BLaER1 treated with 17β-estradiol and CSF1 and Interleukin-3, amounts not matched to agents 10 nM and 100 nM (cell line): ENCODE measurements at regions not wholly inside any gene's neighbourhood (a gene's known extent, or its start where the extent isn't known, plus 50 kb on each side); places are given as distances from the start of the nearest gene placed in this dataset.

Experiments
- H3K27ac ChIP-seq, 11 experiments: shearing (Covaris generic); formaldehyde crosslinking; 2 replicates each; pipeline ENCODE4 v1.8.1; 2022
- H3K27me3 ChIP-seq, 11 experiments: shearing (Covaris generic); formaldehyde crosslinking; 2 replicates each; pipeline ENCODE4 v1.8.1; 2022
- H3K36me3 ChIP-seq, 11 experiments: shearing (Covaris generic); formaldehyde crosslinking; 2 replicates each; pipeline ENCODE4 v1.8.1; 2022
- H3K4me1 ChIP-seq, 10 experiments: shearing (Covaris generic); formaldehyde crosslinking; 2 replicates each; pipeline ENCODE4 v1.8.1; 2022
- H3K4me2 ChIP-seq, 11 experiments: shearing (Covaris generic); formaldehyde crosslinking; 2 replicates each; pipeline ENCODE4 v1.8.1; 2022
- H3K4me3 ChIP-seq, 10 experiments: shearing (Covaris generic); formaldehyde crosslinking; 2 replicates each; pipeline ENCODE4 v1.8.1; 2022
- H3K9ac ChIP-seq, 11 experiments: shearing (Covaris generic); formaldehyde crosslinking; 2 replicates each; pipeline ENCODE4 v1.8.1; 2022
- H3K9me3 ChIP-seq, 11 experiments: shearing (Covaris generic); formaldehyde crosslinking; replicated peaks in 1 of 11; 2 replicates each; pipeline ENCODE4 v1.8.1; 2022
- H4K20me1 ChIP-seq, 11 experiments: shearing (Covaris generic); formaldehyde crosslinking; 2 replicates each; pipeline ENCODE4 v1.8.1; 2022
- Cebpa-rat ChIP-seq, 11 experiments: shearing (Covaris generic); IDR thresholded peaks; 2 replicates each; pipeline ENCODE4 v1.8.1; 2022

GRCh38 chr5:89471115-89471514 is 588.1 kb upstream of the MEF2C start:
- TF ChIP-seq Cebpa-rat (IDR thresholded peaks at IDR 0.05), result no peak
- Histone ChIP-seq H3K27ac (no peak overlapping the region), H3K4me2 (no peak overlapping the region), H3K9ac (no peak overlapping the region), H3K36me3 (no peaks in the 10 kb centered on the region), H4K20me1 (no peaks in the 10 kb centered on the region), H3K9me3 (no peaks in the 10 kb centered on the region), H3K4me3 (no peak overlapping the region), H3K27me3 (no peaks in the 10 kb centered on the region), H3K4me1 (peaks cover 0 to 10% (median 0%) of the 10 kb centered on the region in 10 experiments; a peak in 2 of 20 replicates)

GRCh38 chr5:89470658-89471057 is 587.7 kb upstream of the MEF2C start:
- H4K20me1 ChIP-seq, result no peaks in the 10 kb centered on the region
- TF ChIP-seq Cebpa-rat (IDR thresholded peaks at IDR 0.05), result no peak

GRCh38 chr5:89458332-89458656 is 575.3 kb upstream of the MEF2C start:
- H3K9me3 ChIP-seq, result 0 out of 22 replicates have a peak, but pooled peaks cover 0 to 4% (median 0%) of the 10 kb centered on the region in 11 experiments
- no peaks in the 10 kb centered on the region for H4K20me1 ChIP-seq
- H3K4me1 ChIP-seq, result peaks cover 17 to 55% (median 28%) of the 10 kb centered on the region in 10 experiments
- peak overlapping the region; percentile 50 to 91 (median 77) for H3K4me2 ChIP-seq
- no peaks in the 10 kb centered on the region for H3K36me3 ChIP-seq
- H3K9ac ChIP-seq, result peak overlapping the region in 3 of 11 experiments; percentile 38 to 70 (median 54); a peak in 5 of 22 replicates
- TF ChIP-seq Cebpa-rat (IDR thresholded peaks at IDR 0.05), result no peak
- H3K27ac ChIP-seq, result peak overlapping the region in 10 of 11 experiments; percentile 34 to 89 (median 70); a peak in 16 of 22 replicates
- no peaks in the 10 kb centered on the region for H3K27me3 ChIP-seq
- H3K4me3 ChIP-seq, result no peak overlapping the region; a peak in 1 of 20 replicates

More at GRCh38 chr5:89470658-89471057, 587.7 kb upstream of the MEF2C start:
- Histone ChIP-seq H3K9ac (no peak overlapping the region), H3K4me1 (peaks cover 0 to 8% (median 0%) of the 10 kb centered on the region in 10 experiments; a peak in 1 of 20 replicates), H3K4me3 (no peak overlapping the region), H3K27me3 (no peaks in the 10 kb centered on the region), H3K27ac (no peak overlapping the region), H3K4me2 (0 out of 22 replicates have a peak overlapping the region, but pooled peaks of 2 of the 11 experiments have one; percentile 1 to 19), H3K9me3 (no peaks in the 10 kb centered on the region), H3K36me3 (no peaks in the 10 kb centered on the region)

GRCh38 chr5:89457411-89458331 is 574.7 kb upstream of the MEF2C start:
- 0 out of 22 replicates have a peak, but pooled peaks cover 0 to 4% (median 0%) of the 10 kb centered on the region in 11 experiments for H3K9me3 ChIP-seq
- H3K4me3 ChIP-seq, result peak overlapping the region in 3 of 10 experiments; percentile 14 to 44 (median 20); a peak in 4 of 20 replicates
- H3K9ac ChIP-seq, result peak overlapping the region in 6 of 11 experiments; percentile 14 to 71 (median 50); a peak in 8 of 22 replicates
- H3K4me1 ChIP-seq, result peaks cover 17 to 55% (median 28%) of the 10 kb centered on the region in 10 experiments
- no peaks in the 10 kb centered on the region for H3K27me3 ChIP-seq
- H3K4me2 ChIP-seq, result peak overlapping the region; percentile 50 to 91 (median 77)
- no peaks in the 10 kb centered on the region for H4K20me1 ChIP-seq
- peak overlapping the region; percentile 5 to 89 (median 67); a peak in 20 of 22 replicates for H3K27ac ChIP-seq
- TF ChIP-seq Cebpa-rat (IDR thresholded peaks at IDR 0.05), result no peak
- no peaks in the 10 kb centered on the region for H3K36me3 ChIP-seq

- Histone ChIP-seq H3K4me1 (peaks cover 3 to 48% (median 15%) of the 10 kb centered on the region in 10 experiments; a peak in 19 of 20 replicates), H3K4me3 (no peak overlapping the region), H3K9me3 (0 out of 22 replicates have a peak, but pooled peaks cover 0 to 4% (median 0%) of the 10 kb centered on the region in 11 experiments), H3K27me3 (no peaks in the 10 kb centered on the region), H3K9ac (no peak overlapping the region), H3K4me2 (peak overlapping the region in 6 of 11 experiments; percentile 6 to 28 (median 20); a peak in 6 of 22 replicates), H3K36me3 (no peaks in the 10 kb centered on the region), H4K20me1 (no peaks in the 10 kb centered on the region), H3K27ac (no peak overlapping the region)
- no peak for TF ChIP-seq Cebpa-rat (IDR thresholded peaks at IDR 0.05)
These were observed 569.1 kb upstream of the MEF2C start for GRCh38 chr5:89452081-89452480.

- Histone ChIP-seq H3K36me3 (no peaks in the 10 kb centered on the region), H4K20me1 (no peaks in the 10 kb centered on the region), H3K4me1 (peaks cover 0 to 46% (median 7%) of the 10 kb centered on the region in 10 experiments; a peak in 11 of 20 replicates), H3K4me2 (no peak overlapping the region), H3K4me3 (no peak overlapping the region), H3K27ac (no peak overlapping the region), H3K9ac (no peak overlapping the region), H3K27me3 (no peaks in the 10 kb centered on the region), H3K9me3 (0 out of 22 replicates have a peak, but pooled peaks cover 0 to 4% (median 0%) of the 10 kb centered on the region in 11 experiments)
- TF ChIP-seq Cebpa-rat (IDR thresholded peaks at IDR 0.05), result no peak
These were observed 568.3 kb upstream of the MEF2C start for GRCh38 chr5:89451263-89451662.

- Histone ChIP-seq H3K36me3 (no peaks in the 10 kb centered on the region), H3K4me2 (no peak overlapping the region), H3K9ac (no peak overlapping the region), H3K27ac (no peak overlapping the region), H3K27me3 (no peaks in the 10 kb centered on the region), H4K20me1 (no peaks in the 10 kb centered on the region), H3K9me3 (0 out of 22 replicates have a peak, but pooled peaks cover 0 to 4% (median 0%) of the 10 kb centered on the region in 11 experiments), H3K4me1 (peaks cover 0 to 47% (median 11%) of the 10 kb centered on the region in 10 experiments; a peak in 16 of 20 replicates), H3K4me3 (no peak overlapping the region)
- TF ChIP-seq Cebpa-rat (IDR thresholded peaks at IDR 0.05), result no peak
These were observed 567.2 kb upstream of the MEF2C start for GRCh38 chr5:89450149-89450538.

- Histone ChIP-seq H3K9ac (no peak overlapping the region), H3K27me3 (no peaks in the 10 kb centered on the region), H3K27ac (no peak overlapping the region), H3K36me3 (no peaks in the 10 kb centered on the region), H4K20me1 (no peaks in the 10 kb centered on the region), H3K4me1 (peaks cover 0 to 47% (median 15%) of the 10 kb centered on the region in 10 experiments; a peak in 16 of 20 replicates), H3K9me3 (0 out of 22 replicates have a peak, but pooled peaks cover 0 to 4% (median 0%) of the 10 kb centered on the region in 11 experiments), H3K4me2 (no peak overlapping the region), H3K4me3 (no peak overlapping the region)
- no peak for TF ChIP-seq Cebpa-rat (IDR thresholded peaks at IDR 0.05)
These were observed 566.6 kb upstream of the MEF2C start for GRCh38 chr5:89449392-89450148.
